ENCODE measurements at regions not wholly inside any gene's neighbourhood (a gene's known extent, or its start where the extent isn't known, plus 50 kb on each side); places are given as distances from the start of the nearest gene placed in this dataset.

- no peaks in the 10 kb centered on the region for H3K36me3 Mint-ChIP-seq (ENCODE audit: low read depth)
- H3K27me3 Mint-ChIP-seq = no peaks in the 10 kb centered on the region
- H3K4me3 Mint-ChIP-seq = no peak overlapping the region
- ATAC-seq (ENCODE audit: poor library complexity) (no peak), DNase-seq (no peak)
- CTCF ChIA-PET = no interaction called here
- H3K27me3 ChIP-seq (ENCODE audit: control insufficient read depth in 1 of 2, insufficient read depth in 2 of 2, low read length in 2 of 2) = no peaks in the 10 kb centered on the region
- no peak overlapping the region for H3K27ac Mint-ChIP-seq
- no peak for TF ChIP-seq CTCF (IDR thresholded peaks at IDR 0.05)
- no peaks in the 10 kb centered on the region for H3K9me3 ChIP-seq (ENCODE audit: control insufficient read depth in 1 of 2, insufficient read depth in 1 of 2, low read length in 2 of 2)
- POLR2A ChIA-PET = no interaction called here
- H3K9me3 Mint-ChIP-seq = peaks cover 3% of the 10 kb centered on the region
- intact Hi-C loops (cut with DNase I, micrococcal nuclease) = no loop called here
- no peak overlapping the region for H3K4me3 ChIP-seq (ENCODE audit: low read length)
- no peaks in the 10 kb centered on the region for H3K4me1 ChIP-seq (ENCODE audit: insufficient read depth, low read length)
- H3K27ac ChIP-seq (ENCODE audit: low read depth in 1 of 2, low read length in 2 of 2) = no peak overlapping the region
- H3K4me1 Mint-ChIP-seq (ENCODE audit: low read depth) = no peaks in the 10 kb centered on the region
- no peaks in the 10 kb centered on the region for H3K36me3 ChIP-seq (ENCODE audit: insufficient read depth, low read length)
Observed at GRCh38 chr2:220240641-220241040, 613.2 kb downstream of the SLC4A3 start.

GRCh38 chr2:220241423-220241822 lies 614.0 kb downstream of the SLC4A3 start:
- CTCF ChIA-PET = no interaction called here
- DNase-seq = no peak
- no peaks in the 10 kb centered on the region for H3K27me3 Mint-ChIP-seq
- no peak for ATAC-seq (ENCODE audit: poor library complexity)
- H3K36me3 Mint-ChIP-seq (ENCODE audit: low read depth) = no peaks in the 10 kb centered on the region
- intact Hi-C loops (cut with DNase I, micrococcal nuclease) = no loop called here
- no peaks in the 10 kb centered on the region for H3K4me1 Mint-ChIP-seq (ENCODE audit: low read depth)
- Histone ChIP-seq H3K9me3 (ENCODE audit: control insufficient read depth in 1 of 2, insufficient read depth in 1 of 2, low read length in 2 of 2) (no peaks in the 10 kb centered on the region), H3K36me3 (ENCODE audit: insufficient read depth, low read length) (no peaks in the 10 kb centered on the region), H3K4me3 (ENCODE audit: low read length) (no peak overlapping the region), H3K27me3 (ENCODE audit: control insufficient read depth in 1 of 2, insufficient read depth in 2 of 2, low read length in 2 of 2) (no peaks in the 10 kb centered on the region), H3K27ac (ENCODE audit: low read depth in 1 of 2, low read length in 2 of 2) (no peak overlapping the region), H3K4me1 (ENCODE audit: insufficient read depth, low read length) (no peaks in the 10 kb centered on the region)
- POLR2A ChIA-PET = no interaction called here
- peaks cover 3% of the 10 kb centered on the region for H3K9me3 Mint-ChIP-seq
- H3K27ac Mint-ChIP-seq = no peak overlapping the region
- no peak for TF ChIP-seq CTCF (IDR thresholded peaks at IDR 0.05)
- no peak overlapping the region for H3K4me3 Mint-ChIP-seq

- no peaks in the 10 kb centered on the region for H3K4me1 ChIP-seq (ENCODE audit: insufficient read depth, low read length)
- no peaks in the 10 kb centered on the region for H3K9me3 ChIP-seq (ENCODE audit: control insufficient read depth in 1 of 2, insufficient read depth in 1 of 2, low read length in 2 of 2)
- no peaks in the 10 kb centered on the region for H3K27me3 ChIP-seq (ENCODE audit: control insufficient read depth in 1 of 2, insufficient read depth in 2 of 2, low read length in 2 of 2)
- H3K4me1 Mint-ChIP-seq (ENCODE audit: low read depth) = no peaks in the 10 kb centered on the region
- TF ChIP-seq CTCF (IDR thresholded peaks at IDR 0.05) = no peak
- H3K4me3 Mint-ChIP-seq = no peak overlapping the region
- peaks cover 3% of the 10 kb centered on the region for H3K9me3 Mint-ChIP-seq
- H3K36me3 ChIP-seq (ENCODE audit: insufficient read depth, low read length) = no peaks in the 10 kb centered on the region
- ChIA-PET POLR2A (no interaction called here), CTCF (no interaction called here)
- intact Hi-C loops (cut with DNase I, micrococcal nuclease) = no loop called here
- no peaks in the 10 kb centered on the region for H3K36me3 Mint-ChIP-seq (ENCODE audit: low read depth)
- no peak overlapping the region for H3K27ac ChIP-seq (ENCODE audit: low read depth in 1 of 2, low read length in 2 of 2)
- no peak overlapping the region for H3K27ac Mint-ChIP-seq
- no peaks in the 10 kb centered on the region for H3K27me3 Mint-ChIP-seq
- DNase-seq (no peak), ATAC-seq (ENCODE audit: poor library complexity) (no peak)
- no peak overlapping the region for H3K4me3 ChIP-seq (ENCODE audit: low read length)
Observed at GRCh38 chr2:220243571-220243970, 616.1 kb downstream of the SLC4A3 start.
